ENCODE measurements at regions not wholly inside any gene's neighbourhood (a gene's known extent, or its start where the extent isn't known, plus 50 kb on each side); places are given as distances from the start of the nearest gene placed in this dataset.

GRCh38 chr2:217293046-217293445, 433.2 kb upstream of the TNP1 start:
- Mint-ChIP-seq H3K27me3 (peaks cover 15% of the 10 kb centered on the region), H3K4me1 (no peaks in the 10 kb centered on the region), H3K4me3 (no peak overlapping the region), H3K9me3 (ENCODE audit: insufficient read depth) (peaks cover 3% of the 10 kb centered on the region), H3K27ac (no peak overlapping the region)
- TF ChIP-seq EZH2 (IDR thresholded peaks at IDR 0.05; ENCODE audit: borderline replicate concordance, insufficient read depth, low read depth, low read length, poor library complexity, severe bottlenecking) (no peak), CTCF (IDR thresholded peaks at IDR 0.05) (no peak)
- no peaks in the 10 kb centered on the region for H4K20me1 ChIP-seq (ENCODE audit: control insufficient read depth, insufficient read depth, low read length, poor library complexity, severe bottlenecking)
- no peak overlapping the region for H3K27ac ChIP-seq (ENCODE audit: low read length in 2 of 2)
- DNase-seq (no peak), ATAC-seq (ENCODE audit: low read depth) (no peak)
- peaks cover 3 to 7% (median 4%) of the 10 kb centered on the region in 3 donors for H3K9me3 ChIP-seq (ENCODE audit: control extremely low read depth in 1 of 3, control insufficient read depth in 2 of 3, insufficient read depth in 1 of 3, low read length in 2 of 3)
- H3K79me2 ChIP-seq (ENCODE audit: control insufficient read depth, insufficient read depth, low read length), result no peaks in the 10 kb centered on the region
- intact Hi-C loops (cut with micrococcal nuclease), result no loop called here
- ChIA-PET POLR2A (no interaction called here), CTCF (no interaction called here)
- H3K4me3 ChIP-seq (ENCODE audit: control extremely low read depth in 1 of 5, extremely low read depth in 1 of 5, insufficient read depth in 1 of 5, low read depth in 2 of 5, low read length in 4 of 5), result no peak overlapping the region
- no peak overlapping the region for H2AFZ ChIP-seq (ENCODE audit: insufficient read depth, low read depth, low read length, poor library complexity, severe bottlenecking)
- H3K36me3 ChIP-seq (replicated peaks in 1 of 2; ENCODE audit: control extremely low read depth in 1 of 2, control insufficient read depth in 1 of 2, extremely low read depth in 1 of 2, insufficient read depth in 2 of 2, low read length in 1 of 2), result no peaks in the 10 kb centered on the region
- no peak overlapping the region for H3K4me2 ChIP-seq (replicated peaks; ENCODE audit: low read depth, low read length, poor library complexity, severe bottlenecking)
- WGBS (ENCODE audit: insufficient coverage), result 71% methylated on average over 5 of the region's 5 CpGs
- H3K27me3 ChIP-seq (replicated peaks in 1 of 4; ENCODE audit: control extremely low read depth in 1 of 4, control insufficient read depth in 3 of 4, insufficient read depth in 4 of 4, low read length in 3 of 4), result peaks cover 0 to 7% (median 0%) of the 10 kb centered on the region in 4 experiments
- H3K9ac ChIP-seq (ENCODE audit: low read length), result no peak overlapping the region
- no peaks in the 10 kb centered on the region for H3K4me1 ChIP-seq (ENCODE audit: control insufficient read depth in 2 of 2, insufficient read depth in 2 of 2, low read length in 2 of 2)

- CTCF ChIA-PET, result no interaction called here
- ATAC-seq (ENCODE audit: low read depth) (no peak), DNase-seq (no peak)
- H3K79me2 ChIP-seq (ENCODE audit: control insufficient read depth, insufficient read depth, low read length), result no peaks in the 10 kb centered on the region
- no peaks in the 10 kb centered on the region for H3K4me1 ChIP-seq (ENCODE audit: control insufficient read depth in 2 of 2, insufficient read depth in 2 of 2, low read length in 2 of 2)
- no peaks in the 10 kb centered on the region for H4K20me1 ChIP-seq (ENCODE audit: control insufficient read depth, insufficient read depth, low read length, poor library complexity, severe bottlenecking)
- Mint-ChIP-seq H3K27ac (no peak overlapping the region), H3K27me3 (peaks cover 11% of the 10 kb centered on the region), H3K4me1 (no peaks in the 10 kb centered on the region), H3K9me3 (ENCODE audit: insufficient read depth) (no peaks in the 10 kb centered on the region), H3K4me3 (no peak overlapping the region)
- peaks cover 0 to 3% (median 0%) of the 10 kb centered on the region in 3 donors for H3K9me3 ChIP-seq (ENCODE audit: control extremely low read depth in 1 of 3, control insufficient read depth in 2 of 3, insufficient read depth in 1 of 3, low read length in 2 of 3)
- no peak overlapping the region for H3K9ac ChIP-seq (ENCODE audit: low read length)
- H3K36me3 ChIP-seq (replicated peaks in 1 of 2; ENCODE audit: control extremely low read depth in 1 of 2, control insufficient read depth in 1 of 2, extremely low read depth in 1 of 2, insufficient read depth in 2 of 2, low read length in 1 of 2), result no peaks in the 10 kb centered on the region
- intact Hi-C loops (cut with micrococcal nuclease), result no loop called here
- TF ChIP-seq EZH2 (IDR thresholded peaks at IDR 0.05; ENCODE audit: borderline replicate concordance, insufficient read depth, low read depth, low read length, poor library complexity, severe bottlenecking), result no peak
- H2AFZ ChIP-seq (ENCODE audit: insufficient read depth, low read depth, low read length, poor library complexity, severe bottlenecking), result no peak overlapping the region
- POLR2A ChIA-PET, result no interaction called here
- H3K27ac ChIP-seq (ENCODE audit: low read length in 2 of 2), result no peak overlapping the region
- H3K4me2 ChIP-seq (replicated peaks; ENCODE audit: low read depth, low read length, poor library complexity, severe bottlenecking), result no peak overlapping the region
- no peak overlapping the region for H3K4me3 ChIP-seq (ENCODE audit: control extremely low read depth in 1 of 5, extremely low read depth in 1 of 5, insufficient read depth in 1 of 5, low read depth in 2 of 5, low read length in 4 of 5)
- peaks cover 0 to 7% (median 0%) of the 10 kb centered on the region in 4 experiments for H3K27me3 ChIP-seq (replicated peaks in 1 of 4; ENCODE audit: control extremely low read depth in 1 of 4, control insufficient read depth in 3 of 4, insufficient read depth in 4 of 4, low read length in 3 of 4)
- 89% methylated on average over 5 of the region's 5 CpGs for WGBS (ENCODE audit: insufficient coverage)
Observed at GRCh38 chr2:217291259-217291658, 431.4 kb upstream of the TNP1 start.
